ENCODE measurements at regions not wholly inside any gene's neighbourhood (a gene's known extent, or its start where the extent isn't known, plus 50 kb on each side); places are given as distances from the start of the nearest gene placed in this dataset.

GRCh38 chr5:89015409-89015808, 132.4 kb upstream of the MEF2C start:
- Histone ChIP-seq H3K4me2 (ENCODE audit: low read length) (no peak overlapping the region), H3K9ac (ENCODE audit: low read depth, low read length) (no peak overlapping the region), H3K4me3 (ENCODE audit: low read length) (no peak overlapping the region), H3K36me3 (ENCODE audit: insufficient read depth, low read length) (no peaks in the 10 kb centered on the region), H3K27me3 (ENCODE audit: control insufficient read depth, insufficient read depth, low read length) (no peaks in the 10 kb centered on the region), H3K9me3 (replicated peaks; ENCODE audit: low read length) (no peaks in the 10 kb centered on the region), H3K4me1 (ENCODE audit: control insufficient read depth, insufficient read depth, low read length) (no peaks in the 10 kb centered on the region)

DNA sequence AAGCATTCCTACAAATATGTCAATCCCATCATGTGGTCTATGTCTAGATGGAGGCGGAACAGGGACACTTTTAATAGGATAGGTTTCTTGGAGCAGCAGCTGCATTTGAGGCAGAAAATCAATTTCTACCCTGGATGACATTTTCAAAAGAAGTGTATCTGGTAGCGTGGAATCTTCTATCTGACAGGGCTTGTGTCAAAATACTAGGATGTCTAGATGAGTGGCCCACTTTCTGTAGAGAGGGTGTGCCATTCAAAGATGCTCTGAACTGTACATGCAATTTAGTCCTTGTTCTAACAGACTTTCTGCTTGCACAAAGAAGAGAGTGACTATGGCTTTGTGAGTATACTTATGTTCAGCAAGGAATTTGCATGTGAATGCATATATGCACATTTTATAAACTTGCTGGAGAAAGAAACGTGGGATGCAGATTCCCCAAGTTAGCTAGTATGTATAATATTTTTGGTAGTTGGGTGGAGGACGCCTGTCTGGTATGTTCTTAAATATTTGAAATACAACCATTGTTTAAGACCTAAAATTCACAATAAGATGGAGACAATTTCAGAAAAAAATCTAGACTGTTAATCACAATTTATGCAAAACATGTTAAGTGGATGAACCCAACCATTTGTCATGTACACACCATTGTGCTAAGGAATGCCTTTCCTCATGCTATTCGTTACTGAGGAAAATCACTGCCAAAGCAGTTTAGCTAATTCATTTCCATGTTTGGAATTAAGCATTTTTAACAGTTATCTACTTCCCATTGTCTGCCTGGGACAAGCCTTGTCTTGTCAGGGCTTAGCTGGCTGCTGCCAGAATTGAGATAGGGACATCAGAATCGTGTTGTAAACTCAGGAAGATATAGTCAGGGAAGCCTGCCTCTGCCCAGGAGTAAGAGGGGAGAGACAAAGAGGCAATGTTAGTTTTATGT, 129.1 kb upstream of the MEF2C start:
- H3K4me2 ChIP-seq (ENCODE audit: low read length) = no peak overlapping the region
- H3K36me3 ChIP-seq (ENCODE audit: insufficient read depth, low read length) = no peaks in the 10 kb centered on the region

DNA sequence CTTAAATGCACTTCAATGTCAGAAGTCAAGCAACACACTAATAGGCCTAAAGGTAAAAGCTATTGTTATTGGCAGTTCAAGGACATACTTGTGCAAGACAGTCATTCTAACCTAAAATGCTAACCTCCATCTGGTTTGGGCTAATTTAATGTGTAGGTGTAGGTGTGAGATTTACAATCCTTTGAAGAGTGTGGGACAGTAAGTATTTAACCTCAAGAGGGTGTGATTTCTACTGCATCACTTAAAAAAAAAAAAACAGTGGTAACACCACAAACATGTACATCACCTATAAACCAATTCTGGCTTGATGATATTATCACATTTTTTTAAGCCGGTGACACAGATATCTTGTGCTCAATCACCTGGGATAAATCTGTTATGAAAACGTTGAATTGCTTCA, 127.5 kb upstream of the MEF2C start:
- Histone ChIP-seq H3K9ac (ENCODE audit: low read depth, low read length) (no peak overlapping the region), H3K4me3 (ENCODE audit: low read length) (no peak overlapping the region), H3K4me2 (ENCODE audit: low read length) (no peak overlapping the region), H3K4me1 (ENCODE audit: control insufficient read depth, insufficient read depth, low read length) (no peaks in the 10 kb centered on the region), H3K36me3 (ENCODE audit: insufficient read depth, low read length) (no peaks in the 10 kb centered on the region), H3K9me3 (replicated peaks; ENCODE audit: low read length) (no peaks in the 10 kb centered on the region), H3K27me3 (ENCODE audit: control insufficient read depth, insufficient read depth, low read length) (no peaks in the 10 kb centered on the region)

More for the DNA sequence above, 129.1 kb upstream of the MEF2C start:
- H3K9ac ChIP-seq (ENCODE audit: low read depth, low read length) = no peak overlapping the region
- H3K9me3 ChIP-seq (replicated peaks; ENCODE audit: low read length) = no peaks in the 10 kb centered on the region
- H3K27me3 ChIP-seq (ENCODE audit: control insufficient read depth, insufficient read depth, low read length) = no peaks in the 10 kb centered on the region
- H3K4me3 ChIP-seq (ENCODE audit: low read length) = no peak overlapping the region
- H3K4me1 ChIP-seq (ENCODE audit: control insufficient read depth, insufficient read depth, low read length) = no peaks in the 10 kb centered on the region

- Histone ChIP-seq H3K4me1 (ENCODE audit: control insufficient read depth, insufficient read depth, low read length) (no peaks in the 10 kb centered on the region), H3K4me3 (ENCODE audit: low read length) (no peak overlapping the region), H3K36me3 (ENCODE audit: insufficient read depth, low read length) (no peaks in the 10 kb centered on the region), H3K9ac (ENCODE audit: low read depth, low read length) (no peak overlapping the region), H3K9me3 (replicated peaks; ENCODE audit: low read length) (no peaks in the 10 kb centered on the region), H3K27me3 (ENCODE audit: control insufficient read depth, insufficient read depth, low read length) (no peaks in the 10 kb centered on the region), H3K4me2 (ENCODE audit: low read length) (no peak overlapping the region)
These were observed 125.3 kb upstream of the MEF2C start for GRCh38 chr5:89008291-89008690.

GRCh38 chr5:89005990-89006389, 123.0 kb upstream of the MEF2C start:
- H3K9ac ChIP-seq (ENCODE audit: low read depth, low read length) = no peak overlapping the region
- H3K36me3 ChIP-seq (ENCODE audit: insufficient read depth, low read length) = no peaks in the 10 kb centered on the region
- H3K4me3 ChIP-seq (ENCODE audit: low read length) = no peak overlapping the region
- H3K9me3 ChIP-seq (replicated peaks; ENCODE audit: low read length) = no peaks in the 10 kb centered on the region
- H3K27me3 ChIP-seq (ENCODE audit: control insufficient read depth, insufficient read depth, low read length) = no peaks in the 10 kb centered on the region
- H3K4me2 ChIP-seq (ENCODE audit: low read length) = no peak overlapping the region
- H3K4me1 ChIP-seq (ENCODE audit: control insufficient read depth, insufficient read depth, low read length) = no peaks in the 10 kb centered on the region

GRCh38 chr5:89004379-89004778, 121.4 kb upstream of the MEF2C start:
- Histone ChIP-seq H3K36me3 (ENCODE audit: insufficient read depth, low read length) (no peaks in the 10 kb centered on the region), H3K4me3 (ENCODE audit: low read length) (no peak overlapping the region), H3K4me1 (ENCODE audit: control insufficient read depth, insufficient read depth, low read length) (no peaks in the 10 kb centered on the region), H3K9ac (ENCODE audit: low read depth, low read length) (no peak overlapping the region), H3K9me3 (replicated peaks; ENCODE audit: low read length) (no peaks in the 10 kb centered on the region), H3K4me2 (ENCODE audit: low read length) (no peak overlapping the region), H3K27me3 (ENCODE audit: control insufficient read depth, insufficient read depth, low read length) (no peaks in the 10 kb centered on the region)

DNA sequence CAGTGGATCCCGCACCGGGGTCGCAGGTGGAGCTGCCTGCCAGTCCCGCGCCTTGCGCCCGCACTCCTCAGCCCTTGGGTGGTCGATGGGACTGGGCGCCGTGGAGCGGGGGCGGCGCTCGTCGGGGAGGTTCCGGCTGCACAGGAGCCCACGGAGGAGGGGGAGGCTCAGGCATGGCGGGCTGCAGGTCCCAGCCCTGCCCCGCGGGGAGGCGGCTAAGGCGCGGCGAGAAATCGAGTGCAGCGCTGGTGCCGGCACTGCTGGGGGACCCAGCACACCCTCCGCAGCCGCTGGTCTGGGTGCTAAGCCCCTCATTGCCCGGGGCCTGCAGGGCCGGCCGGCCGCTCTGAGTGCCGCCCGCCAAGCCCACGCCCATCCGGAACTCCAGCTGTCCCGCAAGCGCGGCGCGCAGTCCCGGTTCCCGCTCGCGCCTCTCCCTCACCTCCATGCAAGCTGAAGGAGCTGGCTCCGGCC, 120.6 kb upstream of the MEF2C start:
- no peak overlapping the region for H3K9ac ChIP-seq (ENCODE audit: low read depth, low read length)
- no peaks in the 10 kb centered on the region for H3K27me3 ChIP-seq (ENCODE audit: control insufficient read depth, insufficient read depth, low read length)
- H3K4me1 ChIP-seq (ENCODE audit: control insufficient read depth, insufficient read depth, low read length) = no peaks in the 10 kb centered on the region
- H3K4me3 ChIP-seq (ENCODE audit: low read length) = no peak overlapping the region
- H3K9me3 ChIP-seq (replicated peaks; ENCODE audit: low read length) = no peaks in the 10 kb centered on the region
- no peak overlapping the region for H3K4me2 ChIP-seq (ENCODE audit: low read length)
- H3K36me3 ChIP-seq (ENCODE audit: insufficient read depth, low read length) = no peaks in the 10 kb centered on the region

DNA sequence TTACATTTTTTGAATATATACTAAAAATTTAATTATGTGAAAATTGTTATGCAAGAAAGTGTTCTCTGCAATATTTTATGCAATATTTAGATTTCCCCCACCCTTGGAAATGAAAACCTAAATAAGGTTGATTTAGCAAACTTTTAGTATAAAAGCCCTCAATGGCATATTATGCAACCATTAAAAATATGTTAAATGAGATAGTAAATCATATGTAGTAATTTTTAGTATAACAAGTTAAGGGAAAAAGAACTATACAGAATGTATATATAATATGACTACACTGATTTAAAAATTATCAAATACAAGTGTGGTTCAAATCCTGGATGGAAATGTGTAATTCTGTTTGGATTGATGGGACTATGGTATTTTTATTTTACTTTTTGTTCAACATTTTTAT, 116.9 kb upstream of the MEF2C start:
- Histone ChIP-seq H3K27me3 (ENCODE audit: control insufficient read depth, insufficient read depth, low read length) (no peaks in the 10 kb centered on the region), H3K4me2 (ENCODE audit: low read length) (no peak overlapping the region), H3K4me1 (ENCODE audit: control insufficient read depth, insufficient read depth, low read length) (no peaks in the 10 kb centered on the region), H3K36me3 (ENCODE audit: insufficient read depth, low read length) (no peaks in the 10 kb centered on the region), H3K9ac (ENCODE audit: low read depth, low read length) (no peak overlapping the region), H3K9me3 (replicated peaks; ENCODE audit: low read length) (no peaks in the 10 kb centered on the region), H3K4me3 (ENCODE audit: low read length) (no peak overlapping the region)

DNA sequence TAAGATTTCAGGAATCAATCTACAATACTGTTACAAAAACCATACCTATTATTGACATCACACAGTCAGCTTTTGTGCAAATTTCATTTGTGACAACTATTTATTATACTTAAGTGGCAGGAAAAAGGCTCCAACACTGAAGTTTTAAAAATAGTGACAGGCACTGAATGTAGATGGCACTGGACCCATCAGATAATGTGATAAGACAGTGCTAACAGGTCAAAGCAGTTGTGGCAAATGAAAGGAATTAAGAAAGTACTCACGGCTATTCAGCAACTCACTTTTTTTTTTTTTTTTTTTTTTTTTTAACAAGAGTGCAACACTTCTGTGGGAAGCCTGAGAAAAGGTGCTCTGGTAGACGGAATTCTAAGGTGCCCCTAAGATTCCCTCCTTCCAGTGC, 115.0 kb upstream of the MEF2C start:
- no peak overlapping the region for H3K4me3 ChIP-seq (ENCODE audit: low read length)
- H3K27me3 ChIP-seq (ENCODE audit: control insufficient read depth, insufficient read depth, low read length) = no peaks in the 10 kb centered on the region
- H3K4me1 ChIP-seq (ENCODE audit: control insufficient read depth, insufficient read depth, low read length) = no peaks in the 10 kb centered on the region
- no peaks in the 10 kb centered on the region for H3K36me3 ChIP-seq (ENCODE audit: insufficient read depth, low read length)
- no peaks in the 10 kb centered on the region for H3K9me3 ChIP-seq (replicated peaks; ENCODE audit: low read length)
- no peak overlapping the region for H3K4me2 ChIP-seq (ENCODE audit: low read length)
- H3K9ac ChIP-seq (ENCODE audit: low read depth, low read length) = no peak overlapping the region

GRCh38 chr5:88984040-88984439, 101.1 kb upstream of the MEF2C start:
- no peak overlapping the region for H3K9ac ChIP-seq (ENCODE audit: low read depth, low read length)
- no peaks in the 10 kb centered on the region for H3K4me1 ChIP-seq (ENCODE audit: control insufficient read depth, insufficient read depth, low read length)

GRCh38 chr5:88979726-88980125, 96.7 kb upstream of the MEF2C start:
- Histone ChIP-seq H3K9me3 (replicated peaks; ENCODE audit: low read length) (no peaks in the 10 kb centered on the region), H3K36me3 (ENCODE audit: insufficient read depth, low read length) (no peaks in the 10 kb centered on the region), H3K4me2 (ENCODE audit: low read length) (no peak overlapping the region), H3K4me3 (ENCODE audit: low read length) (no peak overlapping the region), H3K27me3 (ENCODE audit: control insufficient read depth, insufficient read depth, low read length) (no peaks in the 10 kb centered on the region), H3K4me1 (ENCODE audit: control insufficient read depth, insufficient read depth, low read length) (no peaks in the 10 kb centered on the region), H3K9ac (ENCODE audit: low read depth, low read length) (no peak overlapping the region)

More at GRCh38 chr5:88984040-88984439, 101.1 kb upstream of the MEF2C start:
- H3K36me3 ChIP-seq (ENCODE audit: insufficient read depth, low read length) = no peaks in the 10 kb centered on the region
- H3K9me3 ChIP-seq (replicated peaks; ENCODE audit: low read length) = no peaks in the 10 kb centered on the region
- H3K27me3 ChIP-seq (ENCODE audit: control insufficient read depth, insufficient read depth, low read length) = no peaks in the 10 kb centered on the region
- H3K4me3 ChIP-seq (ENCODE audit: low read length) = no peak overlapping the region
- no peak overlapping the region for H3K4me2 ChIP-seq (ENCODE audit: low read length)

DNA sequence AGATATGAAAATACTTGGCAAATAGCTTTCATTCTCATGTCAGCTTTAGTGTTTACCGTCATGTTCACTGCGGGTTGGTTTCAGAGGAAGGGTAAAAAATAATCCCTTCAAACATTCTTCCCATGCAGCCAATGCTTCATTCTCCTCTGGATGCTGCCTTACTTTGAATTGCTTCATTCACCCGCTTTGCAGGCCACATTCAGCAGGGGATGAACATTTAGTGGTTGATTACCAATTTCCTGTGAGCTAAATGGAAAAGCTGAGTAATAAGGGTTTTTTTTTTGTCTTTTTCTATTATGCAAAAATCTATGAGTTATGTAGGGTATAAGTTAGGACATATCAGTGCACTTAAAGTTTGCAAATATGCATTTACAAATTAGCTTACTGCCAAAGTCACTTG, 96.3 kb upstream of the MEF2C start:
- Histone ChIP-seq H3K4me3 (ENCODE audit: low read length) (no peak overlapping the region), H3K27me3 (ENCODE audit: control insufficient read depth, insufficient read depth, low read length) (no peaks in the 10 kb centered on the region), H3K36me3 (ENCODE audit: insufficient read depth, low read length) (no peaks in the 10 kb centered on the region), H3K9me3 (replicated peaks; ENCODE audit: low read length) (no peaks in the 10 kb centered on the region), H3K9ac (ENCODE audit: low read depth, low read length) (no peak overlapping the region), H3K4me1 (ENCODE audit: control insufficient read depth, insufficient read depth, low read length) (no peaks in the 10 kb centered on the region), H3K4me2 (ENCODE audit: low read length) (no peak overlapping the region)
